SH-SY5Y (cell line): ENCODE measurements at regions not wholly inside any gene's neighbourhood (a gene's known extent, or its start where the extent isn't known, plus 50 kb on each side); places are given as distances from the start of the nearest gene placed in this dataset.

Experiments
- GATA2 ChIP-seq: IDR thresholded peaks from 2 replicates; pipeline ENCODE4 v1.6.1; 2011; ENCODE audit warnings: mild to moderate bottlenecking, low read depth, low read length
- GATA3 ChIP-seq: IDR thresholded peaks from 2 replicates; pipeline ENCODE4 v1.6.1; 2011; ENCODE audit warnings: low read depth, mild to moderate bottlenecking, low read length, moderate library complexity

DNA sequence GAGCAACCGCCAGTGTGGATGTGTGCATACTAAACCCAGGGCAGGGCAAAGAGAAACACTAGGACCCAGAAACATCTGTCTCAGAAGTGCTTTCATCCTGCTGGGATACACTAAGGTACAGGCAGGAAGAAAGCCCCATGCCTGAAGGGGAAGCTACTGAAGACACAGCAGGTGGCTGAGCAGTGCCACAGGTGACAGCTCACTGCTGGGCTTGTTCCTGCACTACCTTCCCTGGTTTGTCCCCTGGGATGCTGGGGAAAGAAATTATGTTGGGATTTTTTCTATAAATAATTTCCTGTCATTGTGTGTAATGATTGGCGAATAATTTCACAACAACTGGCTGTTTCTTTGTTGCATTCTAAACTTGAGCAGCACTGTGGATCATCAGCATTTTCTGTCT lies 245.3 kb upstream of the RAB4A start:
- TF ChIP-seq GATA3, result no peak
- no peak for TF ChIP-seq GATA2

DNA sequence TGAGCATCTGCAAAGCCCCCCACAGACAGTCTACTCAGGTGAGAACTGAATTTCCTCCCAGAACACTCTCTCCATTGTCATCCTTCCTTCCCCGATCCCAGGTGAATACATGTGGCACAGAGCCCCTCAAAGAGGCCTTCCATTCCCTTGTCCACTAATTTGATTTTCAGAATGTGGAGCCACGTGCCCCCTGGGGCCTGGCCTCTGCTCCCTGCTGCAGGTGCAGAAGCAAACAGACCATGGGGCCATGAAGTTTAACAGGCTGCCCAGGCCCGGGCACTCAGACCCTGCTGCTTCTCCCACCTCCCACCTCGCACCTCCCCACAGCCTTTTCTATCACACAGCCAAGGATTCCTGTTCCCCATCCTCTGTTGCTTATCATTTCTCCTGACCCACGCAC lies 243.8 kb upstream of the RAB4A start:
- TF ChIP-seq GATA2, result no peak
- no peak for TF ChIP-seq GATA3

DNA sequence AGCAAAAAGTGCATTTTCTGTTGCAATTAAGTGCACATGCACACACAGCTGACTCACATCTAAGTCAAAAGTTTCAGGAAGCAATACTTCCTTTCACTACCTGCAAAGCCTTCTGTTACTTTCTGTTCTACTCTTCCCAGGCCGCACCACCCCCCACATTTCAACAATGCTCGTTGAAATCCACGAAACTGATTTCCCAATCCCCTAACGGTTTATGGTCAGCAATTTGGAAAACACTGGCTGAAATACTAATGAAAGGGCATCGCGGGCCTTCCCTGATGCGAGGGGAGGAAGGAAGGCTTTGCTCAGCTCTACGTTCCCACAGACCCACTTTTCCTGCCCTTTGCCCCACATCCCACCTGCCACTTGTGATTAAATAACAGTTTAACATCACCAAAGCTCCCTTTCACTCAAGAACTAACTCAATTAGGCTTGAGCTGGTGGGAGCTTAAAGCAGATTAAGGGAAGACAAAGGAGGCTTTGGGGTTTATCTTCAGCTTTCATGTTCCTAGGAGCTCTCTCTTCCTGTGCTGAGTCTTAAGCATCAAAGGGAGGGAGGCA lies 243.2 kb upstream of the RAB4A start:
- TF ChIP-seq GATA3 (no peak), GATA2 (no peak)

DNA sequence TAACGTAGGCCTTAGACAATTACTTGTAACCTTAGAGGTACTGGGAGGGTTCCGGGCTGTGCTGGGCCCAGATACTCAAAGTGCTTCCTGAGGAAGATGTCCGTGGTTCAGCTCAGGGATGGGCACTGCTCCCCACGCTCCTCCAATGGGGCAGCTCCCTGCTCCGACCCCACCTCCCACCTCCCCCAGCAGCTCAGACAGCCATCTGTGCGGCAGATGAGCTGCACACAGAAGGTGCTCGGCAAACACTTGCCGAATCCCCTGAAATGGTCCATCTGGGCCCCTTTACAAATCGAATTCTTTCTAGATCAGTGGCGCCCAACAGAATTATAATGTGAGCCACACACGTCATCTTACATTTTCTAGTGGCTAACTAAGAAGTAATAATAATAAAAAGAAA lies 242.4 kb upstream of the RAB4A start:
- TF ChIP-seq GATA2 (no peak), GATA3 (no peak)

DNA sequence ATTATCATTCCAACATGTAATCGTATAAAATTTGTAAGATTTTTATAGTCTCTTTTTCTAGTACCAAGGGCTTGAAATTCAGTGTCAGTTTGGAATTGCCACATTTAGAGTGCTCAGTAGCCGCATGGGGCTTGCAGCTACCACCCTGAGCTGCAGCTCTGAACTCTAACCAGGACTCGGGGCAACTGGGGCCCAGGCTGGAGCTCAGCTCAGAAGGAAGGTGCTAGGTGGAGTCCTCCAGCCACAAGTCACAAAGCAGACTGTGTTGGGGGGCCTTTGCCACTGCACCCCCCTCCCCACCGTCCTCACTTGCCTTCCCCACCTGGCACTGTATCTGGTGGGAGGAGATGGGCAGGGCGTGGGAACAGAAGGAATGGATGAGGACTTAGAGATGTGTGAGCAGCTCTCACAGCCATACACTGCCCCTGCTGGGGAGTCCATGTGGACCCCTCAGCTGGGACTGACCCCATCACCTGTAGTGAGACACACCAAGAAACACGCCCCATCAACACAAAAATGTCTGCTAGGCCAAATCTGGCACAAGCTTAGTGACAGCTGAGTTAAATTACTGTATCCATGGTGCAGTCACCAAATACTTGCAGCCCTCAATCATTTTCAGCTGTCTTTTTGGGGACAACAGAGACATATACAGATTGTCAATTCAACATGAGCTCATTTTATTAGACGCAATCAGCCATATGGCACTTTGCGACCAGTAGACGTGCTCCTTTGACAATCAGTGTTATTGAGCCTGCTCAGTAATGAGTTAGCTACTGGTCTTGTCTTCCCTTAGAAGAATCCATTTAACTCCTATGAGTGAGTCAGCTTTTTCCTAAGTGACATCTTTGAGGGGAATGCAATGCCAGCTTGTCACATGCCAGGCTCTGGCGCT lies 241.7 kb upstream of the RAB4A start:
- TF ChIP-seq GATA3 (no peak), GATA2 (no peak)

DNA sequence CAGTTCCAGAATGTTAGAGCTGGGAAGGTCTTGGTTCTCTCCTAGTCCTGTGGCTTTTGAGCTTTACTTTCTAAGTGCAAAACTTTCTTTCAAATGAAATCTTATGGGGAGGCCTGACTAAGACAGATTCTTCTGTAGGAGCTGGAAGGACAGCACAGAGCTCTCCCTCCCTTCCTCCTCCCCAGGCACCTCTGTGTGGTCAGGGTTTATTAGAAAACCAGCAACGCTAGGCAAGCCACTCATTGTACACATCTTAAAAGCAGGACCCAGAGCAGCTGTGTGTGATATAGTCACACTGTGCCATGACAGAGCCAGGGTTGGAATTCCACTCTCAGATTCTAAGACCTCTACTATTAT lies 241.1 kb upstream of the RAB4A start:
- TF ChIP-seq GATA3, result no peak
- TF ChIP-seq GATA2, result no peak

DNA sequence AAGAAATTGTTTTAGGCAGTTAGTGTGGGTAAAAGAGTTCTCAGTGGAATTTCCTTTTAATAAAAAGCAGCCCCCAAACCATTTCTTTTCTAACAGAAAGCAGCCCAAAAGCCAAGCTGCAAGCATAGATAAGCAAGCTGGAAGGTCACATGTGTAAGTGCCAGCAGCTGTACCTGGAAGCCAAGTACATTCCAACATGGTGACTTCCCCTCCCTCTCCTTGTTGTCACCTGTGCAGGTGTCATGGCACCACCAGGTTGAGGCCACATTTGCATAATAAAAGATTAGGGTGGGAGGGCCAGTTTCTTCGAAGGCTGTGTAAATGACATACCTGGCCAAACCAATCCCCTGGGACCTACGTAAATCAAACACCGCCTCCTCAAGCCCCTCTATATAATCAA lies 240.3 kb upstream of the RAB4A start:
- TF ChIP-seq GATA3 (no peak), GATA2 (no peak)

DNA sequence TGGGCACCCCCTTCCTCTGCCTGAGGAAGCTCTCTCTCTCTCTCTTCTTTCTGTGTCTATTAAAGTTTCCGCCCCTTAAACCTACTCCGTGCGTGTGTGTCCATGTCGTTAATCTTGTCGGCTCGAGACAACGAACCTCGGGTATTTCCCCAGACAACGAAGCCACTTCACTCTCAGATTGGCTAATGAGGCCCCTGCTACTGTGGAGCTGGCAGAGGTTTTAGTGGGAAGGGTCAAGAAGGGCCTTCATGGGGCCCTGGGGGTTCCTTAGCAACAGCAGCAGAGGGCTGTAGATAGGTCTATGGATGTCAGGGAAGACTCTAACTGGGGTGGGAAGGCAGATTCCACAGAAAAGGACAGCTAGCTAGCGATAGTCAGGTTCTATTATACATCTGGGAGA lies 239.8 kb upstream of the RAB4A start:
- TF ChIP-seq GATA3, result no peak
- no peak for TF ChIP-seq GATA2

DNA sequence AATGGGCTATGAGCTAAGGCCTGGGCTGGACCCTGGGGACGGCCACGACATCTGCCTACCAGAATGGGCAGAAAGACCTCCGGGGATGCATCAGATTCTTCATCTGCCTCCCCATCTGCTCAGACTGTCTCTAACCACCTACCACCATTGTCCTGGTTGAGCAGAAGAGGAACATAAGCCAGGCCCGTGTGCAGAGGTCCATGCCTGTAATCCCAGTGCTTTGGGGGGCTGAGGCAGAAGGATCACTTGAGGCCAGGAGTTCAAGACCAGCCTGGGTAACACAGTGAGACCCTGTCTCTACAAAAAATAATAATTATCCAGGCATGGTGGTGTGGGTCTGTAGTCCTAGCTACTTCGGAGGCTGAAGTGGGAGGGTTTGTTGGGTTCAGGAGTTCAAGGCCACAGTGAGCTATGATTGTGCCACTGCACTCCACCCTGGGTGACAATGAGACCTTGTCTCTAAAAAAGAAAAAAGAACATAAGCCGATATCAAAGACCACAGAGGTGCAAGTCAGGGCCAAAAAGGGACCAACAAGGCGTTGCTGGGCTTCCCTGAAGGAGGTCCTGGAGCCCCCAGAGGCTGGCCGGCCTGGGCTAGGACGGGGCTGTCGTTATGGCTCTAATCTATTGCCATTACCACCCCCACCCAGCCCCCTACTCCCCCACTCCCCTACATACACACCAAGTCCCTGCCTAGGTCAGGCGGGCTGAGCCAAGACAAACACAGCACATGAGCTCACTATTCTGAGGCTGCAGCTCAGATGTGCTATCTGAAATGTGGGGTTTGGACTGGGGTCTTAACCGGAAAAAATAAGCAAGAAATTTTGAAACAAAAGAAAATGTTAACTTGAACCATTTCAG lies 239.2 kb upstream of the RAB4A start:
- TF ChIP-seq GATA2 (no peak), GATA3 (no peak)

DNA sequence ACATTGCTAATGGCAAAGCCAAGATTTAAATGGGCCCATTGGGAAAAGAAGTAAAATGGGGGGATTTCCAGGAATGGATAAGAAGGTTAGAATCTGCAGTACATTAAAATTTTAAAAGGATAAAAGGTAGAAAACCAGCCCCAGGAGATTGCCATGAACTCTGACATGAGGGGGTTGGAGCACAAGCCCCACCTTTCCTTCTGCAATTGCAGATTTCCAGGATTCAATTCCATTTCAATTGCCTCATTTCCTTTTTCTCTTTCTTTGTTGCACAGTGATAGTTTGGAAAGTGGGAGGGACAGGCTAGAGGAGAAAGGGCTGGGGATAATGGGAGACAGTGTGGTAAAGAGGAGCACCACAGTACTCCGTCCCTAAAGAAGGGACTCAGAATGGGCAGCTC lies 238.5 kb upstream of the RAB4A start:
- TF ChIP-seq GATA3 (no peak), GATA2 (no peak)

DNA sequence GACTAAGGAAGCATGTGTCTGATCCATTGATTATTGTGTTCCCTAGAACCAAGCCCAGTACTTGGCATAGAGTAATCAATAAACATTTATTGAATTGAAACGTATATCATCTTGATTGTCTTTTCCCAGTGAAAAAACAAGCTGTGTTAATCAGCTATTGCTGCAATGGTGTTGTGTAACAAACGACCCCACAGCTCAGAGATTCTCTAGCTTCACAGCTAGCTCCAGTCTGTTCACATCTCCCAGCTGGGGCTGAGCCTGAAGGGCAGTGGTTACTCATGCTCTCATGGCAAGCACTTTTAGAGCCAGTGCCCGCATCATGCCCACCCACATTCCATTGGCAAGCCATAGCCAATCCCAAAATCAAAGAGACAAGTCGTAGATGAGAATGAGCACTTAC lies 237.4 kb upstream of the RAB4A start:
- TF ChIP-seq GATA3 (no peak), GATA2 (no peak)

DNA sequence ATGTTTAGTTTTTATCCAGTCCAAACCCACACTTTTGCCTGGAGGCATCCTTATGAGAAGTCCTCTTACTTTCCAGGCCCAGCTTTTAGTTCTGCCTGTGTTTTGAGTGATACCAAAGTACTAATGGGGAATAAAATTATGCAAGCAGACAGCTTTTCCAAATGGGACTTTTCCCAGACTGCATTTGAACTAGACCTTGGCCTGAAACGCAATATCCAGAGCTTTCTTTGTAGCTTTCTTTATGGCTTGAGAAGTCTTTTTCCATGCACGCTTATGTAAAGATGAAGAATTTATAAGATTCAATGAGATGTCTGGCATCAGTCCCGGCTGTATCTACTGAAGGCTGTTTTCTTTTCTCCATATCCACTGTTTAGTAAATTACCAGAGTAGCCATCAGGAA lies 236.6 kb upstream of the RAB4A start:
- TF ChIP-seq GATA3 (no peak), GATA2 (no peak)

DNA sequence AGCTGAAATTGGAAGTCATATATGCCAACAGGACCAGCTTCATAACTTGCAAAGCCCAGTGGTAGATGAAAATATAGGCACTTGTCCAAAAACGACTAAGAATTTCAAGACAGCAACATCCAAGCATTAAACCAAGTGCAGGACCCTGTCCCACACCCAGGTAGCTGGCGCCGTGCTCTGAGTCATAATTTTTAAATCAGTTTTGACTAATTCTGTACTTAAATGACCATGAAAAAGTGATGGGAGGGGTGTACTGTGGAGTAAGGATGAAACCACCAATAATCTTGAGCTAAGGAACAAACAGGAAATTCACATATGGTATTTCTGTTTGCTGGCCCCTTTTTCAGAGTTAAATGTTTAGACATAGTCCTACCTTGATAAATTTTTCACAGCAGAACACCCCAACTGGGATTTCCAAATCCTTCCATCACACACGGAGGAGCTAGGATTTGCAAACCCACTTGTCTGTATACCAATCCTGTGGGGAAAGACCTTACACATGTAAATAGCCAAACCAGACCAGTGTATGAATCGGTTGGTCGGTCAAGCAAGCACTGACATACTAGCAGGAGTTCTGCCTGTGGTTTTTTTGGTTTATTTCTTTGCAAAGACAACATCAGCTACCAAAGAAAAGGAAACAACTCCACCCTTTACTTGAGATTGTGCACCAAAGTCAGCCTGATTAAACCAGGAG lies 235.7 kb upstream of the RAB4A start:
- no peak for TF ChIP-seq GATA2
- no peak for TF ChIP-seq GATA3

DNA sequence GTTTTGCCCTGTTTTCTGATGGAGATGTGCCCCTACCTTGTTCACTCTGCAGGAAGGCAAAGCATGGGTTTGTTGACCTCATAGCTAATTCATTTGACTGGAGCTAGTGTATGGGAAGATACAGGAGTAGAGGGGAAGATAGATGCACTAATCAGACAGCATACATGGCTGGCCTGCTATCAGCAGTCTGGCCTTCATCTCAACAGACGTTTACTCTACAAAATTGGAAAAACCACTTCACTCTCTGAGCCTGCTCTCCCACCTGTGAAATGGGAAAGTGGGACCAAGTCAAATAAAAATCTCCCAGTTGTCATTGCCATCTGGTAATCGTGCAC lies 235.2 kb upstream of the RAB4A start:
- TF ChIP-seq GATA3, result no peak
- TF ChIP-seq GATA2, result no peak
